HCT116 (cell line): ENCODE measurements at regions not wholly inside any gene's neighbourhood (a gene's known extent, or its start where the extent isn't known, plus 50 kb on each side); places are given as distances from the start of the nearest gene placed in this dataset.

ENCODE experiments used
- ATAC-seq: fragments of 200-7000 bp; cut with Tn5 transposase; 2 replicates; pipeline ENCODE4 v1.9.1; 2020; ENCODE audit warnings: mild to moderate bottlenecking, moderate library complexity
- BruUV-seq: library from RNA; stranded (reverse); fragments of 400-500 nt; replicated peaks from 2 replicates; lab custom pipeline; 2021; lab: Mats Ljungman, UMichigan
- CTCF ChIA-PET: fragments of 300-600 bp; sonication (Branson Sonifier 250); formaldehyde crosslinking; loops from one replicate; lab custom pipeline; 2021; ENCODE audit warnings: antibody characterized with exemption; lab: Charles Lee
- POLR2A ChIA-PET: fragments of 300-600, 350-600 bp; sonication (Branson Sonifier 250); formaldehyde crosslinking; loops from one replicate; lab custom pipeline; 2021; ENCODE audit warnings: antibody characterized with exemption; lab: Charles Lee
- RAD21 ChIA-PET, 2 experiments: fragments of 300-600 bp; sonication (Branson Sonifier 250); formaldehyde crosslinking; loops; one replicate each; lab custom pipeline; 2023; ENCODE audit warnings: low total read pairs in 2 of 2; ENCODE audit not compliant: uncharacterized antibody in 2 of 2, unreplicated experiment in 2 of 2, low non-redundant PET in 1 of 2; lab: Charles Lee
- DNase-seq: peaks from one replicate; pipeline ENCODE4 v3.0.0-alpha.2; 2010; ENCODE audit warnings: low read depth, low spot score
- H2AFZ ChIP-seq: fragments of 200-600 bp; shearing (Covaris generic), sonication (generic); 2 replicates; pipeline ENCODE4 v1.6.1; 2017; ENCODE audit warnings: low read depth, mixed run types, mixed read lengths, antibody characterized with exemption, low read length; ENCODE audit not compliant: poor library complexity, severe bottlenecking
- H3K27ac ChIP-seq: 2 replicates; pipeline ENCODE4 v1.5.1; 2012; ENCODE audit warnings: low read depth, low read length
- H3K27me3 ChIP-seq: fragments of 200-600 bp; sonication (generic); 2 replicates; pipeline ENCODE4 v1.6.1; 2016; ENCODE audit warnings: mixed run types, low read length, mixed read lengths; ENCODE audit not compliant: insufficient read depth
- H3K36me3 ChIP-seq, 2 experiments: fragments of 200-500 bp in 1 of 2; fragments of 200-600 bp in 1 of 2; sonication (Bioruptor generic) in 1 of 2; sonication (generic) in 1 of 2; 2 replicates each; pipeline versions ENCODE4 v1.5.1 to v1.6.1; 2014 to 2016; ENCODE audit warnings: low read length in 2 of 2, inconsistent platforms in 1 of 2, mixed read lengths in 1 of 2, mixed run types in 1 of 2; ENCODE audit not compliant: insufficient read depth in 2 of 2, control insufficient read depth in 1 of 2
- H3K4me1 ChIP-seq, 2 experiments: fragments of 200-600 bp in 1 of 2; sonication (generic) in 1 of 2; 2 replicates each; pipeline versions ENCODE4 v1.5.1 to v1.6.1; 2012 to 2017; ENCODE audit warnings: low read length in 2 of 2, inconsistent platforms in 1 of 2, mild to moderate bottlenecking in 1 of 2, mixed read lengths in 1 of 2, mixed run types in 1 of 2, moderate library complexity in 1 of 2; ENCODE audit not compliant: insufficient read depth in 2 of 2, control insufficient read depth in 1 of 2
- H3K4me2 ChIP-seq: fragments of 200-600 bp; sonication (generic); 2 replicates; pipeline ENCODE4 v1.6.1; 2017; ENCODE audit warnings: mixed run types, low read length, mixed read lengths
- H3K4me3 ChIP-seq, 2 experiments: fragments of 200-600 bp in 1 of 2; sonication (generic) in 1 of 2; replicated peaks in 1 of 2; 2 replicates each; pipeline ENCODE4 v1.5.1; 2011 to 2016; ENCODE audit warnings: low read length in 2 of 2, control low read depth in 1 of 2, low read depth in 1 of 2, mild to moderate bottlenecking in 1 of 2, mixed read lengths in 1 of 2, mixed run types in 1 of 2
- H3K79me2 ChIP-seq: fragments of 200-600 bp; sonication (generic); 2 replicates; pipeline ENCODE4 v1.6.1; 2017; ENCODE audit warnings: mild to moderate bottlenecking, mixed run types, low read length, moderate library complexity, mixed read lengths; ENCODE audit not compliant: insufficient read depth
- H3K9ac ChIP-seq: fragments of 200-600 bp; sonication (generic); 2 replicates; pipeline ENCODE4 v1.6.1; 2016; ENCODE audit warnings: low read length, mixed read lengths
- H3K9me2 ChIP-seq: fragments of 200-600 bp; sonication (generic), shearing (Covaris generic); 2 replicates; pipeline ENCODE4 v1.6.1; 2017; ENCODE audit warnings: mixed run types, mild to moderate bottlenecking, moderate library complexity; ENCODE audit not compliant: insufficient read depth
- H3K9me3 ChIP-seq, 2 experiments: fragments of 200-500 bp in 1 of 2; fragments of 200-600 bp in 1 of 2; sonication (Bioruptor generic) in 1 of 2; sonication (generic) in 1 of 2; 2 replicates each; pipeline ENCODE4 v1.6.1; 2014 to 2017; ENCODE audit warnings: low read length in 2 of 2, mixed read lengths in 2 of 2, inconsistent platforms in 1 of 2, low read depth in 1 of 2, mild to moderate bottlenecking in 1 of 2, mixed run types in 1 of 2, moderate library complexity in 1 of 2; ENCODE audit not compliant: control insufficient read depth in 1 of 2, insufficient read depth in 1 of 2
- H4K20me1 ChIP-seq: fragments of 200-600 bp; sonication (generic), shearing (Covaris generic); 2 replicates; pipeline ENCODE4 v1.6.1; 2017; ENCODE audit warnings: mixed run types, mild to moderate bottlenecking, moderate library complexity; ENCODE audit not compliant: insufficient read depth
- CBX3 ChIP-seq: IDR thresholded peaks from 2 replicates; pipeline ENCODE4 v1.6.1; 2012; ENCODE audit warnings: low read depth
- CTCF ChIP-seq, 3 experiments: fragments of 200-600 bp in 1 of 3; sonication (generic) in 1 of 3; IDR thresholded peaks in 2 of 3; conservative IDR thresholded peaks in 1 of 3; 2 replicates each; pipeline ENCODE4 v1.5.1; 2012 to 2017; ENCODE audit warnings: low read depth in 2 of 3, low read length in 2 of 3, antibody characterized with exemption in 1 of 3, borderline replicate concordance in 1 of 3, control low read depth in 1 of 3, mild to moderate bottlenecking in 1 of 3, mixed read lengths in 1 of 3, mixed run types in 1 of 3, moderate library complexity in 1 of 3; ENCODE audit not compliant: insufficient read depth in 1 of 3
- EGR1 ChIP-seq: IDR thresholded peaks from 2 replicates; pipeline ENCODE4 v1.6.1; 2012; ENCODE audit warnings: low read depth
- ELF1 ChIP-seq: IDR thresholded peaks from 2 replicates; pipeline ENCODE4 v1.6.1; 2012; ENCODE audit warnings: low read depth, borderline replicate concordance
- EZH2 ChIP-seq: fragments of 200-600 bp; sonication (generic); IDR thresholded peaks from 2 replicates; pipeline ENCODE4 v1.6.1; 2017; ENCODE audit warnings: antibody characterized with exemption, mixed run types
- EZH2phosphoT487 ChIP-seq: fragments of 200-600 bp; IDR thresholded peaks from 2 replicates; pipeline ENCODE4 v1.6.1; 2018; ENCODE audit warnings: antibody characterized with exemption, borderline replicate concordance
- FOSL1 ChIP-seq: IDR thresholded peaks from 2 replicates; pipeline ENCODE4 v1.6.1; 2012; ENCODE audit warnings: low read depth
- JUND ChIP-seq: IDR thresholded peaks from 2 replicates; pipeline ENCODE4 v1.6.1; 2012
- POLR2A ChIP-seq: IDR thresholded peaks from 2 replicates; pipeline ENCODE4 v1.7.0; 2011; ENCODE audit warnings: borderline replicate concordance; ENCODE audit not compliant: insufficient read depth, insufficient read length; ENCODE audit errors: extremely low read depth
- REST ChIP-seq: IDR thresholded peaks from 2 replicates; pipeline ENCODE4 v1.6.1; 2012; ENCODE audit warnings: low read depth
- SIN3A ChIP-seq: IDR thresholded peaks from 2 replicates; pipeline ENCODE4 v1.6.1; 2012; ENCODE audit warnings: low read depth
- SP1 ChIP-seq: IDR thresholded peaks from 2 replicates; pipeline ENCODE4 v1.6.1; 2012; ENCODE audit warnings: low read depth
- SRF ChIP-seq: IDR thresholded peaks from 2 replicates; pipeline ENCODE4 v1.6.1; 2012; ENCODE audit warnings: low read depth
- TCF7L2 ChIP-seq: IDR thresholded peaks from 2 replicates; pipeline ENCODE4 v1.7.0; 2011; ENCODE audit warnings: borderline replicate concordance, inconsistent platforms; ENCODE audit not compliant: insufficient read depth, insufficient read length; ENCODE audit errors: extremely low read depth
- ZFX ChIP-seq: fragments of 450-650 bp; IDR thresholded peaks from 2 replicates; pipeline ENCODE4 v1.6.1; 2017
- ZNF274 ChIP-seq: fragments of 200-500 bp; sonication (Bioruptor generic); IDR thresholded peaks from 2 replicates; pipeline ENCODE4 v1.6.1; 2014; ENCODE audit warnings: mild to moderate bottlenecking, low read depth, low read length, inconsistent platforms
- intact Hi-C: fragments of 100-400 bp; cut with micrococcal nuclease; formaldehyde crosslinking; loops from 2 replicates; pipeline ENCODE4 v1.10.0; 2022

- H2AFZ ChIP-seq = no peak overlapping the region
- no peaks in the 10 kb centered on the region for H3K36me3 ChIP-seq
- no peaks in the 10 kb centered on the region for H3K4me1 ChIP-seq
- H4K20me1 ChIP-seq = no peaks in the 10 kb centered on the region
- RAD21 ChIA-PET = no interaction called here
- H3K27me3 ChIP-seq = no peaks in the 10 kb centered on the region
- H3K9me2 ChIP-seq = no peaks in the 10 kb centered on the region
- no peak overlapping the region for H3K9ac ChIP-seq
- no peak for DNase-seq
- TF ChIP-seq SIN3A (no peak), JUND (no peak), EGR1 (no peak), EZH2phosphoT487 (no peak), ELF1 (no peak), CTCF (IDR thresholded peaks at IDR 0.05 in 2 of 3, conservative IDR thresholded peaks at IDR 0.05 in 1 of 3; ENCODE audit: borderline replicate concordance in 1 of 3, insufficient read depth in 1 of 3, low read depth in 2 of 3, low read length in 2 of 3) (no peak), SP1 (no peak), FOSL1 (no peak), ZFX (no peak), SRF (no peak), ZNF274 (no peak), TCF7L2 (no peak), CBX3 (no peak), EZH2 (no peak), REST (no peak), POLR2A (no peak)
- no peaks in the 10 kb centered on the region for H3K79me2 ChIP-seq
- POLR2A ChIA-PET = no interaction called here
- H3K4me3 ChIP-seq = no peak overlapping the region
- CTCF ChIA-PET = no interaction called here
- ATAC-seq = no peak
- H3K9me3 ChIP-seq = peaks cover 0 to 3% of the 10 kb centered on the region in 2 experiments; a peak in 2 of 4 replicates
- intact Hi-C loops = no loop called here
- H3K4me2 ChIP-seq = no peak overlapping the region
- no peak overlapping the region for H3K27ac ChIP-seq
- no TSS peak for BruUV-seq
Measured at GRCh38 chr18:40040574-40040973, 1914.5 kb upstream of the PIK3C3 start.
